Right atrium auricular region (tissue), 2 donors: ENCODE measurements at regions not wholly inside any gene's neighbourhood (a gene's known extent, or its start where the extent isn't known, plus 50 kb on each side); places are given as distances from the start of the nearest gene placed in this dataset.

Experiments
- DNase-seq: peaks from one replicate; pipeline ENCODE4 v3.0.0-alpha.2; 2019; ENCODE audit warnings: low spot score
- H3K27ac ChIP-seq, 2 donors: fragments of 200-600 bp; sonication (generic); 1 replicate in 1 of 2; 2 replicates in 1 of 2; pipeline ENCODE4 v1.5.1; 2016 to 2019
- H3K27me3 ChIP-seq, 2 donors: fragments of 200-600 bp; sonication (generic); one replicate each; pipeline versions ENCODE4 v1.5.1 to v1.6.0; 2017 to 2019
- H3K36me3 ChIP-seq: fragments of 200-600 bp; sonication (generic); one replicate; pipeline ENCODE4 v1.5.1; 2016
- H3K4me1 ChIP-seq, 2 donors: fragments of 200-600 bp; sonication (generic); one replicate each; pipeline versions ENCODE4 v1.5.1 to v1.6.0; 2017 to 2019
- H3K4me3 ChIP-seq, 2 donors: fragments of 200-600 bp; sonication (generic); 1 replicate in 1 of 2; 2 replicates in 1 of 2; pipeline ENCODE4 v1.5.1; 2017 to 2019; ENCODE audit warnings: mild to moderate bottlenecking in 1 of 2, moderate library complexity in 1 of 2
- H3K9me3 ChIP-seq, 2 donors: fragments of 200-600 bp; sonication (generic); one replicate each; pipeline ENCODE4 v1.5.1; 2019
- TF ChIP-seq, protein P1 (sequence below), 2 donors: fragments of 200-600 bp; sonication (generic); IDR thresholded peaks; one replicate each; pipeline ENCODE4 v1.5.1; 2019; ENCODE audit warnings: antibody characterized with exemption in 2 of 2

DNA sequence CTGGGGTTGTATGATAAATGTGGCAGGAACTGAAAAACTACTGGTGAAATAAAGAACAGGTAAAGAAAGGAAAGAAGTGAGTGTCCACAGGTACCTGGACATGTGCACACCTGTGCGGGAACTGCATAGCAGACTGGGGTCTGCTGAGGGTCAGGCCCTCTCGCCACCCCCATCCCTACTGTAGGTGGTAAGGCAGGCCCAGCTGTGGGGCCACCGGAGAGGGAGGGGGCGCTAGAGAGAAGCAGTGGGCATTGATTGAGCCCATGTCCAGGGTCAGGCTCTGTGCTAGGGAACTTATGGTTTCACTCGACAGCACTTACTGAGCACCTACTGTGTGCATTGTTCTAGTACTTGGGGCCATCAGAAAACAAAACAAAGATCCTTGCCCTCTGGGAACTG is 400.5 kb downstream of the MATN1 start:
- DNase-seq, result peak; percentile 7
- TF ChIP-seq, protein P1, sequence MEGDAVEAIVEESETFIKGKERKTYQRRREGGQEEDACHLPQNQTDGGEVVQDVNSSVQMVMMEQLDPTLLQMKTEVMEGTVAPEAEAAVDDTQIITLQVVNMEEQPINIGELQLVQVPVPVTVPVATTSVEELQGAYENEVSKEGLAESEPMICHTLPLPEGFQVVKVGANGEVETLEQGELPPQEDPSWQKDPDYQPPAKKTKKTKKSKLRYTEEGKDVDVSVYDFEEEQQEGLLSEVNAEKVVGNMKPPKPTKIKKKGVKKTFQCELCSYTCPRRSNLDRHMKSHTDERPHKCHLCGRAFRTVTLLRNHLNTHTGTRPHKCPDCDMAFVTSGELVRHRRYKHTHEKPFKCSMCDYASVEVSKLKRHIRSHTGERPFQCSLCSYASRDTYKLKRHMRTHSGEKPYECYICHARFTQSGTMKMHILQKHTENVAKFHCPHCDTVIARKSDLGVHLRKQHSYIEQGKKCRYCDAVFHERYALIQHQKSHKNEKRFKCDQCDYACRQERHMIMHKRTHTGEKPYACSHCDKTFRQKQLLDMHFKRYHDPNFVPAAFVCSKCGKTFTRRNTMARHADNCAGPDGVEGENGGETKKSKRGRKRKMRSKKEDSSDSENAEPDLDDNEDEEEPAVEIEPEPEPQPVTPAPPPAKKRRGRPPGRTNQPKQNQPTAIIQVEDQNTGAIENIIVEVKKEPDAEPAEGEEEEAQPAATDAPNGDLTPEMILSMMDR (IDR thresholded peaks at IDR 0.05), result no peak
- no peaks in the 10 kb centered on the region for H3K27me3 ChIP-seq

DNA sequence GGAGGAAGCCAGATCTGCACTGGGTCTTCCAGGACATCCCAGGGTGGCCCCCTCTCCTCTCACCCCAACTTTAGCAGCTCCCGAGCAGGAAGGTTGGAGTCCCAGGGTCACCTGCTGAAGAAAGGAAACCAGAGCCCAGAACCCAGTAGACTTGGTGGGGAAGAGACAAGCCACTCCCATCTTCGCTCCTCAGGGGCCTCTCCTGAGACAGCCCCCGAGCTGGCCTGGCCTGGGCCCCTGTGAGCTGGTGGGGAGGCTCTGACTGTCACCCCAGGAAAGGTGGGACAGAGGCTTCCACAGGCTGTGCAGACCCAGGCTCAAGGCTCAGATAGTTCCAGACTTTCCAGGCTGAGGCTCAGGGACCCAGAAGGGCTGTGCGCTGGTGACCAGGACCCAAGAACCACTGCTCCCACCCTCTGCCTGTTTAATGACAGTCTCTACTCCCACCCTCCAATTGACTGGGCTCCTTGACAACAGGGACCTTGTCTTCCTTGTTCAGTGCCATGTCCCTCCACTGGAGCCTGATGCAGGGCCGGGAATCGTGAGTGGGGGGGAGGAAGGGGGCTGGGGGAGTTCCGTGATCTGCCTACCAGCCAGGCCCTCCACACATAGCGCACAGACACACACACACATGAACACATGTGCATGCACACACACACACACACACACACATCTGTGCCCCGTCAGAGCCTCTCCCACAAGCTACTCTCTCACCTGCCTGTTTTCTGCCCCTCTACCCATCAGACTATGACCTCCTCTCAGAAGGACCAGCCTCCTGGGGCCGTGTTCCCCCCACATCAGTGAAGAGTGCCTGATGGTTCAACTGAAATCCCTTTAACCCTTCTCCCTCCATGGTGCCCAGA is 401.2 kb downstream of the MATN1 start:
- H3K4me3 ChIP-seq, result no peak overlapping the region
- no peak overlapping the region for H3K27ac ChIP-seq
- H3K27me3 ChIP-seq, result no peaks in the 10 kb centered on the region
- TF ChIP-seq, protein P1 (IDR thresholded peaks at IDR 0.05), result no peak
- no peaks in the 10 kb centered on the region for H3K9me3 ChIP-seq
- H3K36me3 ChIP-seq, result no peaks in the 10 kb centered on the region
- peak; percentile 43 for DNase-seq
- H3K4me1 ChIP-seq, result no peaks in the 10 kb centered on the region

More for the DNA sequence above, 400.5 kb downstream of the MATN1 start:
- H3K4me3 ChIP-seq, result no peak overlapping the region
- H3K9me3 ChIP-seq, result no peaks in the 10 kb centered on the region
- H3K27ac ChIP-seq, result no peak overlapping the region
- no peaks in the 10 kb centered on the region for H3K36me3 ChIP-seq
- no peaks in the 10 kb centered on the region for H3K4me1 ChIP-seq

DNA sequence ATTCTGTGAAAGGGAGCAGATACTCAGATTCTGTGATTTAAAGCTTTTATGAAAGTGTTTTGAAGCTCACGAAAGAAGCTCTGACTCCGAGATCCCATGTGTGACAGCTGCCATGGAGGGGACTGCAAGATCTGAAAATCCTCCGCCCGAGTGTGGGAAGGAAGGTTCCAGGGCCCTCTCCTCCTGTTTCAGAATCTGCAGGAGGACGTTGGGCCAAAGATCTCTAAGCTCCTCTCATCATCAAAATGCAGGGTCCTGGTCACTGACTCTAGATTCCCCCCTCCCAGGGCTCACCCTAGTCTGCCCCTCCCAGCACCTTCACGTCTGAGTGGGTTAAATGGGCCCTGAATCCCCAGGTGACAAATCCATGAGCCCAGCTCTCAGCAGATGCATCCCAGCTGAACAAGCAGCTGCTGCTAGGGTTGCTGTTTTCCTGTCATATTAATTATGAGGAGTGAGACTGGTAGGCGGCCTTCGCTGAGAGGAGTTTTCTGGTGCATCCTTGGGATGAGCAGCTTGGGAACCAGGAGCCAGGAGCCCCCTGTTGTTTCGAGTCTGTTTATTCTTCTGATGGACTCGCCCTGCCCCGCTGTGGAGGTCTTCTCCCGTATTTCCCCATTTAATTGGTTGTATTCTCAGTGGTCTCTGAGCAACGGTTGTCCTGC is 402.0 kb downstream of the MATN1 start:
- H3K9me3 ChIP-seq, result peaks cover 0 to 5% of the 10 kb centered on the region in 2 donors
- TF ChIP-seq, protein P1 (IDR thresholded peaks at IDR 0.05), result no peak
- H3K27ac ChIP-seq, result no peak overlapping the region
- H3K27me3 ChIP-seq, result no peaks in the 10 kb centered on the region
- no peaks in the 10 kb centered on the region for H3K36me3 ChIP-seq
- no peaks in the 10 kb centered on the region for H3K4me1 ChIP-seq
- H3K4me3 ChIP-seq, result no peak overlapping the region
- peak; percentile 52 for DNase-seq

DNA sequence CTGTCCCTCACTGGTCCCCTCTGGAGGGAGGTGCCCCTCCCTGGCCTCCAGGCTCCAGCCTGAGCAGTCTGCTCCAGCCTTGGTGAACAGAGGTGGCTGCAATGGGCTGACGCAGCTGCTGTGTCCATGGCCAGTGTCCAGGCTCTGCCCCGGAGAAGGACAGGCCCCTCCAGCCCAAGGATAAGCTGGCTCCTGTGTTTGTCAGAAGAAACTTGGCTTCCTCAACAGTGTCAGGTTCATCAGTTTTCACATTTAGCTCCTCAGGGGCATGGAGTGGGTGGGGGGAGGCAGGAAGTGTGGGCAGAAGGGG is 402.8 kb downstream of the MATN1 start:
- Histone ChIP-seq H3K4me1 (no peaks in the 10 kb centered on the region), H3K27me3 (no peaks in the 10 kb centered on the region)
- peak; percentile 13 for DNase-seq

DNA sequence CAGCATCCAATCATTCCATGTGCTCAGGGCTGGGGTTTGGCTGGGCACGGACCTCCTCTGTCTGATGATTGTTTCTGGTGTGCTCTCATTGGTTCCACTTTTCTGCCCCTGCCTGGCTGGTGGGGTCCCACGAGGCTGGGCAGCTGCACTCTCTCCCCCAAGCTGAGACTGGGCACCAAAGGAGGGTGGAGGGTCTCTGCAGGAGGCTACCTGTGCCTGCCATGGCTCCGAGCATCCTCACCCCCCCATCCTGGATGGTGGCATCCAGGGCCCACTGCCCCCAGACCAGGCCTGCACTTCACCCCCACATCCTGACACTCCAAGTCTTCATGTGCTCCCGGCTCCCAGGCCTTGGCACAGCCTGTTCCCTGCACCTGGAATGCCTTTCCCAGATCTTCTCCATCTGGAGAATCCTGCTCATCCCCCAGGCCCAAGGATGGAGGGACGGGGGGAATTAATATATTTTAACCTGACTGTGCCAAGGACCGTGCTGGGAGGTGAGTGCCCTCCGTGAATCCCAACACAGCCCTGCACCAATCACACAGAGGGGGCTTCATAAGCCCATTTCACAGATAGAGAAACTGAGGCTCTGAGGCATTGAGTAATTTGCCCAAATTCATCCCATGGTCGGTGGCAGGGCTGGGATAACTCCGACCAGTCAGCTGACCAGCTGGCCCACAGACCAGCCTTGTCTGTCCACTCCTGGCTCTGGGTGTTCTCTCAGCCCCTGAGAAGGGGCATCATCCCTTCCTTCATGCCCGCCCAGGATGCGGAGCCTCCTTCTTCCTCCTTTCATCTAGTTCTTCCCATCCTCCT is 403.4 kb downstream of the MATN1 start:
- no peaks in the 10 kb centered on the region for H3K36me3 ChIP-seq
- no peak overlapping the region for H3K4me3 ChIP-seq
- H3K4me1 ChIP-seq, result no peaks in the 10 kb centered on the region
- TF ChIP-seq, protein P1 (IDR thresholded peaks at IDR 0.05), result no peak
- H3K27me3 ChIP-seq, result no peaks in the 10 kb centered on the region
- DNase-seq, result peak; percentile 36
- H3K27ac ChIP-seq, result no peak overlapping the region
- H3K9me3 ChIP-seq, result peaks cover 0 to 7% of the 10 kb centered on the region in 2 donors

More for the DNA sequence above, 402.8 kb downstream of the MATN1 start:
- Histone ChIP-seq H3K36me3 (no peaks in the 10 kb centered on the region), H3K27ac (no peak overlapping the region), H3K4me3 (no peak overlapping the region), H3K9me3 (peaks cover 0 to 7% of the 10 kb centered on the region in 2 donors)
- TF ChIP-seq, protein P1 (IDR thresholded peaks at IDR 0.05), result no peak
